Stimulated activated CD8-positive, alpha-beta memory T cell treated with anti-CD3 and anti-CD28 coated beads, Interleukin-15, amount 100 ng/mL, for 48 hours (primary cell): ENCODE measurements at regions not wholly inside any gene's neighbourhood (a gene's known extent, or its start where the extent isn't known, plus 50 kb on each side); places are given as distances from the start of the nearest gene placed in this dataset.
"Not testable (repeated sequence)": the region's sequence is repeated elsewhere in the genome, so short reads cannot be mapped to it uniquely, and the experiment has no call there.

Experiments
- DNase-seq, 2 donors: peaks; one replicate each; pipeline ENCODE4 v3.0.0-alpha.2; 2020; ENCODE audit warnings: low read depth in 2 of 2

GRCh38 chr2:195466427-195466826 lies 190.6 kb upstream of the SLC39A10 start:
- no peak for DNase-seq

GRCh38 chr2:195461010-195461409 lies 196.0 kb upstream of the SLC39A10 start:
- DNase-seq: no peak

GRCh38 chr2:195458936-195459335 lies 198.1 kb upstream of the SLC39A10 start:
- DNase-seq: no peak

- no peak for DNase-seq
Observed at GRCh38 chr2:195457873-195458272, 199.2 kb upstream of the SLC39A10 start.

GRCh38 chr2:195456771-195457170 lies 200.3 kb upstream of the SLC39A10 start:
- DNase-seq: no peak

GRCh38 chr2:195451160-195451559 lies 205.9 kb upstream of the SLC39A10 start:
- no peak for DNase-seq

GRCh38 chr2:195450552-195451113 lies 206.4 kb upstream of the SLC39A10 start:
- DNase-seq: no peak

- no peak for DNase-seq
Observed at GRCh38 chr2:195447323-195447975, 209.6 kb upstream of the SLC39A10 start.

- no peak for DNase-seq
Observed at GRCh38 chr2:195445639-195446038, 211.4 kb upstream of the SLC39A10 start.

- DNase-seq: no peak
Observed at GRCh38 chr2:195443926-195444325, 213.1 kb upstream of the SLC39A10 start.

- no peak for DNase-seq
Observed at GRCh38 chr2:195442458-195443175, 214.4 kb upstream of the SLC39A10 start.

GRCh38 chr2:195438692-195439091 lies 218.3 kb upstream of the SLC39A10 start:
- DNase-seq: no peak

- no peak for DNase-seq
Observed at GRCh38 chr2:195437521-195437920, 219.5 kb upstream of the SLC39A10 start.

GRCh38 chr2:195434346-195434745 lies 222.7 kb upstream of the SLC39A10 start:
- DNase-seq: no peak

GRCh38 chr2:195433729-195434128 lies 223.3 kb upstream of the SLC39A10 start:
- not testable (repeated sequence) for DNase-seq

- no peak for DNase-seq
Observed at GRCh38 chr2:195428673-195429072, 228.4 kb upstream of the SLC39A10 start.

GRCh38 chr2:195425328-195425727 lies 231.7 kb upstream of the SLC39A10 start:
- no peak for DNase-seq

GRCh38 chr2:195419033-195419432 lies 238.0 kb upstream of the SLC39A10 start:
- no peak for DNase-seq

GRCh38 chr2:195414537-195415100 lies 242.4 kb upstream of the SLC39A10 start:
- no peak for DNase-seq

GRCh38 chr2:195413944-195414343 lies 243.1 kb upstream of the SLC39A10 start:
- DNase-seq: no peak

GRCh38 chr2:195413422-195413821 lies 243.6 kb upstream of the SLC39A10 start:
- no peak for DNase-seq

- DNase-seq: no peak
Observed at GRCh38 chr2:195411219-195411687, 245.8 kb upstream of the SLC39A10 start.
